HEK293 (cell line): ENCODE measurements at regions not wholly inside any gene's neighbourhood (a gene's known extent, or its start where the extent isn't known, plus 50 kb on each side); places are given as distances from the start of the nearest gene placed in this dataset.

Source experiments
- CTCF ChIP-seq: fragments of 450-650 bp; formaldehyde crosslinking; IDR thresholded peaks from 2 replicates; pipeline ENCODE4 v1.5.1; 2016; ENCODE audit warnings: missing biosample characterization, missing genetic modification characterization
- GLI4 ChIP-seq: fragments of 450-650 bp; formaldehyde crosslinking; IDR thresholded peaks from 2 replicates; pipeline ENCODE4 v1.5.1; 2016; ENCODE audit warnings: missing biosample characterization, missing genetic modification characterization
- INSM2 ChIP-seq: fragments of 450-650 bp; formaldehyde crosslinking; IDR thresholded peaks from 2 replicates; pipeline ENCODE4 v1.5.1; 2016; ENCODE audit warnings: missing biosample characterization, missing genetic modification characterization
- YY1 ChIP-seq: fragments of 450-650 bp; formaldehyde crosslinking; IDR thresholded peaks from 2 replicates; pipeline ENCODE4 v1.5.1; 2018; ENCODE audit warnings: missing biosample characterization, missing genetic modification characterization
- ZBTB44 ChIP-seq: fragments of 450-650 bp; IDR thresholded peaks from 2 replicates; pipeline ENCODE4 v1.5.1; 2018; ENCODE audit warnings: missing biosample characterization, mild to moderate bottlenecking, missing genetic modification characterization
- ZBTB8A ChIP-seq: fragments of 450-650 bp; formaldehyde crosslinking; IDR thresholded peaks from 2 replicates; pipeline ENCODE4 v1.5.1; 2016; ENCODE audit warnings: missing biosample characterization, missing genetic modification characterization
- ZNF155 ChIP-seq: fragments of 450-650 bp; formaldehyde crosslinking; IDR thresholded peaks from 2 replicates; pipeline ENCODE4 v1.5.1; 2016; ENCODE audit warnings: missing biosample characterization, missing genetic modification characterization
- ZNF274 ChIP-seq, 2 experiments: fragments of 200-500 bp in 1 of 2; fragments of 450-650 bp in 1 of 2; sonication (Bioruptor generic) in 1 of 2; formaldehyde crosslinking in 1 of 2; IDR thresholded peaks; 2 replicates each; pipeline versions ENCODE4 v1.5.1 to v1.6.1; 2014 to 2016; ENCODE audit warnings: borderline replicate concordance in 1 of 2, inconsistent platforms in 1 of 2, low read length in 1 of 2, missing biosample characterization in 1 of 2, missing genetic modification characterization in 1 of 2
- ZNF37A ChIP-seq: fragments of 450-650 bp; IDR thresholded peaks from 2 replicates; pipeline ENCODE4 v1.5.1; 2018; ENCODE audit warnings: missing biosample characterization, missing genetic modification characterization
- TF ChIP-seq, protein P1 (sequence below): fragments of 450-650 bp; formaldehyde crosslinking; IDR thresholded peaks from 2 replicates; pipeline ENCODE4 v1.5.1; 2016; ENCODE audit warnings: missing biosample characterization, missing genetic modification characterization

- TF ChIP-seq CTCF (tag by site-specific recombination) = no peak
- no peak for TF ChIP-seq ZBTB8A (tag by site-specific recombination)
- TF ChIP-seq GLI4 (tag by site-specific recombination) = no peak
- no peak for TF ChIP-seq YY1 (tag by site-specific recombination)
- no peak for TF ChIP-seq ZNF274 (IDR thresholded peaks at IDR 0.05; ENCODE audit: low read length)
- no peak for TF ChIP-seq ZNF274 (tag by site-specific recombination; IDR thresholded peaks at IDR 0.05; ENCODE audit: borderline replicate concordance)
- TF ChIP-seq ZNF155 (tag by site-specific recombination) = no peak
- no peak for TF ChIP-seq ZBTB44 (tag by site-specific recombination)
- TF ChIP-seq, protein P1, sequence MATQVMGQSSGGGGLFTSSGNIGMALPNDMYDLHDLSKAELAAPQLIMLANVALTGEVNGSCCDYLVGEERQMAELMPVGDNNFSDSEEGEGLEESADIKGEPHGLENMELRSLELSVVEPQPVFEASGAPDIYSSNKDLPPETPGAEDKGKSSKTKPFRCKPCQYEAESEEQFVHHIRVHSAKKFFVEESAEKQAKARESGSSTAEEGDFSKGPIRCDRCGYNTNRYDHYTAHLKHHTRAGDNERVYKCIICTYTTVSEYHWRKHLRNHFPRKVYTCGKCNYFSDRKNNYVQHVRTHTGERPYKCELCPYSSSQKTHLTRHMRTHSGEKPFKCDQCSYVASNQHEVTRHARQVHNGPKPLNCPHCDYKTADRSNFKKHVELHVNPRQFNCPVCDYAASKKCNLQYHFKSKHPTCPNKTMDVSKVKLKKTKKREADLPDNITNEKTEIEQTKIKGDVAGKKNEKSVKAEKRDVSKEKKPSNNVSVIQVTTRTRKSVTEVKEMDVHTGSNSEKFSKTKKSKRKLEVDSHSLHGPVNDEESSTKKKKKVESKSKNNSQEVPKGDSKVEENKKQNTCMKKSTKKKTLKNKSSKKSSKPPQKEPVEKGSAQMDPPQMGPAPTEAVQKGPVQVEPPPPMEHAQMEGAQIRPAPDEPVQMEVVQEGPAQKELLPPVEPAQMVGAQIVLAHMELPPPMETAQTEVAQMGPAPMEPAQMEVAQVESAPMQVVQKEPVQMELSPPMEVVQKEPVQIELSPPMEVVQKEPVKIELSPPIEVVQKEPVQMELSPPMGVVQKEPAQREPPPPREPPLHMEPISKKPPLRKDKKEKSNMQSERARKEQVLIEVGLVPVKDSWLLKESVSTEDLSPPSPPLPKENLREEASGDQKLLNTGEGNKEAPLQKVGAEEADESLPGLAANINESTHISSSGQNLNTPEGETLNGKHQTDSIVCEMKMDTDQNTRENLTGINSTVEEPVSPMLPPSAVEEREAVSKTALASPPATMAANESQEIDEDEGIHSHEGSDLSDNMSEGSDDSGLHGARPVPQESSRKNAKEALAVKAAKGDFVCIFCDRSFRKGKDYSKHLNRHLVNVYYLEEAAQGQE (tag by site-specific recombination) = no peak
- no peak for TF ChIP-seq INSM2 (tag by site-specific recombination)
- TF ChIP-seq ZNF37A (tag by site-specific recombination) = no peak
Observed at GRCh38 chr3:80451393-80451792, 683.6 kb upstream of the ROBO1 start.
